ENCODE measurements at regions not wholly inside any gene's neighbourhood (a gene's known extent, or its start where the extent isn't known, plus 50 kb on each side); places are given as distances from the start of the nearest gene placed in this dataset.
"Not testable (repeated sequence)": the region's sequence is repeated elsewhere in the genome, so short reads cannot be mapped to it uniquely, and the experiment has no call there.

DNA sequence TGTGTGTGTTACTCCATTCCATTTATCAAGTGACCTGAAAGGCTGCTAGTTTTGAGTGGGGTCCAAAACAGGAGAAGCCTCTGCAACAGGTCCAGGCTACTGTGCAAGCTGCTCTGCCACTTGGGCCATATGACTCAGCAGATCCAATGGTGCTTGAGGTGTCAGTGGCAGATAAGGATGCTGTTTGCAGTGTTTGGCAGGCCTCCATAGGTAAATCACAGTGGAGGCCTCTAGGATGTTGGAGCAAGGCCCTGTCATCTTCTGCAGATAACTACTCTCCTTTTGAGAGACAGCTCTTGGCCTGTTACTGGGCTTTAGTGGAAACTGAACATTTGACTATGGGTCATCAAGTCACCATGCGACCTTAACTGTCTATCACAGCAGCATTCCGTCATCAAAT is 52.3 kb upstream of the SMARCAD1 start:
- not testable (repeated sequence) for DNase-seq (ENCODE audit: low read depth); H3K9me3 ChIP-seq (ENCODE audit: control insufficient read depth, low read length); H3K9ac ChIP-seq (ENCODE audit: low read length); H3K27me3 ChIP-seq (replicated peaks; ENCODE audit: control insufficient read depth, insufficient read depth, low read length); H3K36me3 ChIP-seq (ENCODE audit: control insufficient read depth, insufficient read depth, low read length, severe bottlenecking); H3K4me1 ChIP-seq (ENCODE audit: control insufficient read depth, insufficient read depth, low read length); H3K4me3 ChIP-seq (ENCODE audit: low read length)

DNA sequence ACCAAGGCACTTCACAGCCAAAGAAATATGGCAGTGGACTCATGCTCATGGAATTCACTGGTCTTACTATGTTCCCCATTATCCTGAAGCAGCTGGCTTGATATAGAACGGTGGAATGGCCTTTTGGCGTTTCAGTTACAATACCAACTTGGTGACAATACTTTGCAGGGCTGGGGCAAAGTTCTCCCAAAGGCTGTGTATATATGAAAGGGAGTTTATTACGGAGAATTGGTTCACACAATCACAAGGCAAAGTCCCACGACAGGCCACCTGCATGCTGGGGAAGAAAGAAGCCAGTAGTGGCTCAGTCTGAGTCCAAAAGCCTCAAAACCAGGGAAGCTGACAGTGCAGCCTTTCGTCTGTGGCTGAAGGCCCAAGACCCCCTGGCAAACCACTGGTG is 50.8 kb upstream of the SMARCAD1 start:
- H3K4me1 ChIP-seq (ENCODE audit: control insufficient read depth, insufficient read depth, low read length): no peaks in the 10 kb centered on the region
- no peak for DNase-seq (ENCODE audit: low read depth)
- no peaks in the 10 kb centered on the region for H3K36me3 ChIP-seq (ENCODE audit: control insufficient read depth, insufficient read depth, low read length, severe bottlenecking)
- no peaks in the 10 kb centered on the region for H3K27me3 ChIP-seq (replicated peaks; ENCODE audit: control insufficient read depth, insufficient read depth, low read length)
- H3K9me3 ChIP-seq (ENCODE audit: control insufficient read depth, low read length): peaks cover 7% of the 10 kb centered on the region
- no peak overlapping the region for H3K4me3 ChIP-seq (ENCODE audit: low read length)
- no peak overlapping the region for H3K9ac ChIP-seq (ENCODE audit: low read length)
